B cell (primary cell): ENCODE measurements at regions not wholly inside any gene's neighbourhood (a gene's known extent, or its start where the extent isn't known, plus 50 kb on each side); places are given as distances from the start of the nearest gene placed in this dataset.

Experiments
- ATAC-seq: fragments of 200-7000 bp; cut with Tn5 transposase; one replicate; pipeline ENCODE4 v1.10.0; 2021; ENCODE audit warnings: low read depth, mild to moderate bottlenecking, moderate number of reproducible peaks, moderate library complexity
- CTCF ChIA-PET: fragments of 350-600 bp; sonication (Branson Sonifier 250); formaldehyde crosslinking; loops from one replicate; lab custom pipeline; 2021; ENCODE audit warnings: antibody characterized with exemption, inconsistent platforms; lab: Charles Lee
- POLR2A ChIA-PET: fragments of 350-600 bp; sonication (Branson Sonifier 250); formaldehyde crosslinking; loops from one replicate; lab custom pipeline; 2021; ENCODE audit warnings: antibody characterized with exemption; lab: Charles Lee
- DNase-seq: peaks from one replicate; pipeline ENCODE4 v3.0.0; 2013
- H2AFZ ChIP-seq: 2 replicates; pipeline ENCODE4 v1.6.1; 2012; ENCODE audit warnings: mild to moderate bottlenecking, low read depth, low read length; ENCODE audit not compliant: insufficient read depth, poor library complexity, severe bottlenecking
- H3K27ac ChIP-seq, 2 donors: 1 replicate in 1 of 2; 2 replicates in 1 of 2; pipeline ENCODE4 v1.5.1; 2012 to 2013; ENCODE audit warnings: low read length in 2 of 2, mild to moderate bottlenecking in 2 of 2, moderate library complexity in 1 of 2
- H3K27me3 ChIP-seq, 4 experiments: fragments of 200-600 bp in 1 of 4; sonication (generic) in 1 of 4; replicated peaks in 1 of 4; 1 replicate in 2 of 4; 2 replicates in 2 of 4; pipeline versions ENCODE4 v1.6.1 to v1.7.0; 2013 to 2016; ENCODE audit warnings: low read length in 3 of 4, mild to moderate bottlenecking in 2 of 4, mixed read lengths in 1 of 4, moderate library complexity in 1 of 4; ENCODE audit not compliant: insufficient read depth in 4 of 4, control insufficient read depth in 3 of 4; ENCODE audit errors: control extremely low read depth in 1 of 4
- H3K36me3 ChIP-seq, 2 experiments: replicated peaks in 1 of 2; 1 replicate in 1 of 2; 2 replicates in 1 of 2; pipeline versions ENCODE4 v1.6.1 to v1.7.1; 2013; ENCODE audit warnings: low read length in 1 of 2; ENCODE audit not compliant: insufficient read depth in 2 of 2, control insufficient read depth in 1 of 2; ENCODE audit errors: control extremely low read depth in 1 of 2, extremely low read depth in 1 of 2
- H3K4me1 ChIP-seq, 2 donors: fragments of 200-600 bp in 1 of 2; sonication (generic) in 1 of 2; 1 replicate in 1 of 2; 2 replicates in 1 of 2; pipeline versions ENCODE4 v1.5.1 to v1.6.1; 2013 to 2017; ENCODE audit warnings: low read length in 2 of 2; ENCODE audit not compliant: control insufficient read depth in 2 of 2, insufficient read depth in 2 of 2
- H3K4me2 ChIP-seq: replicated peaks from 2 replicates; pipeline ENCODE3; 2012; ENCODE audit warnings: mild to moderate bottlenecking, low read depth, low read length; ENCODE audit not compliant: poor library complexity, severe bottlenecking
- H3K4me3 ChIP-seq, 5 experiments: fragments of 200-600 bp in 1 of 5; sonication (generic) in 1 of 5; 1 replicate in 3 of 5; 2 replicates in 2 of 5; pipeline versions ENCODE4 v1.5.1 to v1.7.0; 2011 to 2016; ENCODE audit warnings: low read length in 4 of 5, mild to moderate bottlenecking in 4 of 5, low read depth in 2 of 5, control low read depth in 1 of 5, moderate library complexity in 1 of 5; ENCODE audit not compliant: insufficient read depth in 1 of 5; ENCODE audit errors: control extremely low read depth in 1 of 5, extremely low read depth in 1 of 5
- H3K79me2 ChIP-seq: fragments of 200-600 bp; sonication (generic); one replicate; pipeline ENCODE4 v1.6.0; 2016; ENCODE audit warnings: low read length; ENCODE audit not compliant: control insufficient read depth, insufficient read depth
- H3K9ac ChIP-seq: fragments of 200-600 bp; sonication (generic); 2 replicates; pipeline ENCODE4 v1.6.1; 2017; ENCODE audit warnings: mild to moderate bottlenecking, low read length, moderate library complexity
- H3K9me3 ChIP-seq, 3 donors: one replicate each; pipeline versions ENCODE4 v1.6.1 to v1.7.1; 2013; ENCODE audit warnings: low read length in 2 of 3; ENCODE audit not compliant: control insufficient read depth in 2 of 3, insufficient read depth in 1 of 3; ENCODE audit errors: control extremely low read depth in 1 of 3
- H4K20me1 ChIP-seq: 2 replicates; pipeline ENCODE4 v1.6.0; 2012; ENCODE audit warnings: mild to moderate bottlenecking, low read length; ENCODE audit not compliant: insufficient read depth, control insufficient read depth, poor library complexity, severe bottlenecking
- H3K27ac Mint-ChIP-seq: one replicate; pipeline ENCODE4 v1.8.0; 2021; ENCODE audit warnings: mixed read lengths
- H3K27me3 Mint-ChIP-seq: one replicate; pipeline ENCODE4 v1.8.0; 2021; ENCODE audit warnings: mixed read lengths
- H3K4me1 Mint-ChIP-seq: one replicate; pipeline ENCODE4 v1.8.0; 2021; ENCODE audit warnings: mixed read lengths
- H3K4me3 Mint-ChIP-seq: one replicate; pipeline ENCODE4 v1.8.0; 2021; ENCODE audit warnings: mixed read lengths
- H3K9me3 Mint-ChIP-seq: one replicate; pipeline ENCODE4 v1.8.0; 2022; ENCODE audit warnings: mixed read lengths; ENCODE audit not compliant: insufficient read depth
- EZH2 ChIP-seq: IDR thresholded peaks from 2 replicates; pipeline ENCODE4 v1.6.1; 2012; ENCODE audit warnings: borderline replicate concordance, low read depth, mild to moderate bottlenecking, moderate library complexity, low read length; ENCODE audit not compliant: insufficient read depth, poor library complexity, severe bottlenecking
- WGBS: methylation state at CpG from one replicate; pipeline ENCODE4 v1.1.5; 2013; ENCODE audit warnings: missing lambda C conversion rate; ENCODE audit not compliant: insufficient coverage; 5-methylcytosine and 5-hydroxymethylcytosine counted together
- intact Hi-C: fragments of 100-400 bp; cut with micrococcal nuclease; formaldehyde crosslinking; loops from one replicate; pipeline ENCODE4 v1.10.0; 2022
- TF ChIP-seq, protein P1 (sequence below): fragments of 200-600 bp; IDR thresholded peaks from one replicate; pipeline ENCODE4 v1.8.0; 2022; ENCODE audit warnings: antibody characterized with exemption, mild to moderate bottlenecking

DNA sequence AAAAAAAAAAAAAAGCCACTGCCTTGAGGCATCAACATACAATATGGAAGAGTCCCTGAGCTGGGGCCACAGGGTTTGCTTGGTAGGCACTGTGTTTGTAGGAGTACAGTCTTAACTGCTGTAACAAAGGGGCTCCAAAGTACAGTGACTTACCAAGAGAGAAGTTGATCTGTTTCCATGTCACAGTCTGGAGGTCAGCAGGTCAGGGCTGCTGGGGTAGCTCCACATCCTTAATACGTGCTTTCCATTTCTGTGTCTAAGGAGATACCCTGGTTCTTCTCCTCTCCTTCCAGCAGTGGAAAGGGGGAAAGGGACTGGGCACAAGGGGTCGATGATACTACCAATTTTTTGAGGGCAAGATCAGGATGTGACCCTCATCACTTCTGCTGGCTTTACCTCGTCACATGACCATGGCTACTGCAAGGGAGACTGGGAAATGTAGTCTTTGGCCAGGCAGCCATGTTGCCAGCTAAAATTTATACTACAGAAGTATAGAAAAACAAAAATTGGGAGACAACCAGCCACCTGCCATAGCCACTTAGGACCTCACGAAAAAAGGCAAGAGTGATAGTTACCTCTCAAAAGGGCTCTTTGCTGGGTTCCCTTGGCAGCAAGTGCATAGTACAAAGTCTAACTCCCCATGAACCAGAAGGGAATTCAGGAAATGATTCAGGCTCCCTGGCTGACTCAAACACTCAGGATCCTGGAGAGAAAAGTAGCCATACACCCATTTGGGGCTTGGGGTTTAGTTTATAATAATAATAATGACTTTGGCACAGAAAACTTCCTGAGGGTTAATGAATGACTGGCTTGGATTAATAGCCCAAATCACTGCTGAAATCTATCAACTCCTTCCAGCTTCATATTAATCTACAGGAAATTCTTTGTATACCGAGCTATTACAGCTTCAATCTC is 52.7 kb upstream of the ATP5PO start:
- Mint-ChIP-seq H3K9me3 (no peaks in the 10 kb centered on the region), H3K27ac (peak overlapping the region; percentile 50), H3K27me3 (no peaks in the 10 kb centered on the region), H3K4me3 (peak overlapping the region; percentile 75), H3K4me1 (peaks cover 4% of the 10 kb centered on the region)
- H3K9ac ChIP-seq: no peak overlapping the region
- TF ChIP-seq, protein P1, sequence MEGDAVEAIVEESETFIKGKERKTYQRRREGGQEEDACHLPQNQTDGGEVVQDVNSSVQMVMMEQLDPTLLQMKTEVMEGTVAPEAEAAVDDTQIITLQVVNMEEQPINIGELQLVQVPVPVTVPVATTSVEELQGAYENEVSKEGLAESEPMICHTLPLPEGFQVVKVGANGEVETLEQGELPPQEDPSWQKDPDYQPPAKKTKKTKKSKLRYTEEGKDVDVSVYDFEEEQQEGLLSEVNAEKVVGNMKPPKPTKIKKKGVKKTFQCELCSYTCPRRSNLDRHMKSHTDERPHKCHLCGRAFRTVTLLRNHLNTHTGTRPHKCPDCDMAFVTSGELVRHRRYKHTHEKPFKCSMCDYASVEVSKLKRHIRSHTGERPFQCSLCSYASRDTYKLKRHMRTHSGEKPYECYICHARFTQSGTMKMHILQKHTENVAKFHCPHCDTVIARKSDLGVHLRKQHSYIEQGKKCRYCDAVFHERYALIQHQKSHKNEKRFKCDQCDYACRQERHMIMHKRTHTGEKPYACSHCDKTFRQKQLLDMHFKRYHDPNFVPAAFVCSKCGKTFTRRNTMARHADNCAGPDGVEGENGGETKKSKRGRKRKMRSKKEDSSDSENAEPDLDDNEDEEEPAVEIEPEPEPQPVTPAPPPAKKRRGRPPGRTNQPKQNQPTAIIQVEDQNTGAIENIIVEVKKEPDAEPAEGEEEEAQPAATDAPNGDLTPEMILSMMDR: no peak
- no peak for TF ChIP-seq EZH2
- H3K79me2 ChIP-seq: no peaks in the 10 kb centered on the region
- H3K27me3 ChIP-seq: no peaks in the 10 kb centered on the region
- no peak overlapping the region for H3K4me2 ChIP-seq
- no peaks in the 10 kb centered on the region for H3K36me3 ChIP-seq
- CTCF ChIA-PET: interaction anchor here (0.6 to 4.5 kb wide), 2 partner anchors 31 to 45 kb away, joined by 3 to 20 read pairs; no protein-coding TSS in a partner anchor
- H3K4me1 ChIP-seq: no peaks in the 10 kb centered on the region
- H2AFZ ChIP-seq: peak overlapping the region; percentile 33
- no peaks in the 10 kb centered on the region for H3K9me3 ChIP-seq
- ATAC-seq: peak; percentile 57
- no peak overlapping the region for H3K4me3 ChIP-seq
- no peak overlapping the region for H3K27ac ChIP-seq
- 55% methylated on average over 2 of the region's 5 CpGs for WGBS
- POLR2A ChIA-PET: no interaction called here
- intact Hi-C loops: no loop called here
- DNase-seq: peak; percentile 33
- no peaks in the 10 kb centered on the region for H4K20me1 ChIP-seq

DNA sequence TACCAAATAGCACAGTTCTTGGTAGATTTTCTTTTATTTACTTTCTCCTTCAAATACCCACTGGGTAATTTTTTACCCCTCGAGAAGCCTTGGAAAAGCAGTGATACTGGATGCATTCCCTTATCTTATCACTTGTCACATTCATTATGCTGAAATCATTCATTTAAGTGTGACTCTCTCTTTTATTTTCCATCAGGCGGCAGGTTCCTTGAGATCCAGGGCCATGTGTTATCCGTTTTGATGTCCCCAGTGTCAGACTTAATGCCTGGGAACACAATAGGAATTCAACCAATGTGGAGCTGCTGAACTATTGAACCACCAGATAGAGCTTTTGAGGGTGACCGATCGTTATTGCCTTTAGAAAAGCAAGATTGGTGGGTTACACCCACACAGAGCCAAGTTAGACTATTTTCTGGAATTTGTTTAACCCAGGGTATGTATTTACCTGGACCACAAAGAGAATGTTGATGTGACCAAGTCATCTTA is 51.5 kb upstream of the ATP5PO start:
- ChIA-PET POLR2A (no interaction called here), CTCF (interaction anchor here (4.5 kb wide), 1 partner anchor 43 kb away, joined by 20 read pairs; no protein-coding TSS in a partner anchor)
- Histone ChIP-seq H3K4me1 (no peaks in the 10 kb centered on the region), H3K27me3 (no peaks in the 10 kb centered on the region), H3K4me3 (no peak overlapping the region), H4K20me1 (no peaks in the 10 kb centered on the region), H2AFZ (no peak overlapping the region), H3K36me3 (no peaks in the 10 kb centered on the region), H3K9me3 (no peaks in the 10 kb centered on the region), H3K9ac (no peak overlapping the region), H3K27ac (no peak overlapping the region), H3K79me2 (no peaks in the 10 kb centered on the region), H3K4me2 (no peak overlapping the region)
- WGBS: 100% methylated on average over 3 of the region's 5 CpGs
- no peak for ATAC-seq
- H3K9me3 Mint-ChIP-seq: no peaks in the 10 kb centered on the region
- no peak for DNase-seq
- H3K27me3 Mint-ChIP-seq: no peaks in the 10 kb centered on the region
- no peak overlapping the region for H3K27ac Mint-ChIP-seq
- no peak for TF ChIP-seq EZH2
- TF ChIP-seq, protein P1: no peak
- no peak overlapping the region for H3K4me3 Mint-ChIP-seq
- intact Hi-C loops: no loop called here
- peaks cover 4% of the 10 kb centered on the region for H3K4me1 Mint-ChIP-seq
